Calu3 (cell line): ENCODE measurements at regions not wholly inside any gene's neighbourhood (a gene's known extent, or its start where the extent isn't known, plus 50 kb on each side); places are given as distances from the start of the nearest gene placed in this dataset.

Source experiments
- BruUV-seq: library from RNA; stranded (reverse); fragments of 400-500 nt; replicated peaks from 2 replicates; lab custom pipeline; 2021; lab: Mats Ljungman, UMichigan
- CTCF ChIA-PET: fragments of 300-600 bp; sonication (Branson Sonifier 250); formaldehyde crosslinking; loops from one replicate; lab custom pipeline; 2022; ENCODE audit warnings: antibody characterized with exemption; lab: Charles Lee
- DNase-seq: peaks from one replicate; pipeline ENCODE4 v3.0.0; 2022
- H3K27ac Mint-ChIP-seq: one replicate; pipeline ENCODE4 v1.8.0; 2022; ENCODE audit warnings: mixed read lengths; ENCODE audit not compliant: unreplicated experiment
- H3K27me3 Mint-ChIP-seq: one replicate; pipeline ENCODE4 v1.8.0; 2022; ENCODE audit warnings: mixed read lengths; ENCODE audit not compliant: unreplicated experiment
- H3K36me3 Mint-ChIP-seq: one replicate; pipeline ENCODE4 v1.8.0; 2022; ENCODE audit warnings: mild to moderate bottlenecking, moderate library complexity, mixed read lengths; ENCODE audit not compliant: insufficient read depth, unreplicated experiment
- H3K4me1 Mint-ChIP-seq: one replicate; pipeline ENCODE4 v1.8.0; 2022; ENCODE audit warnings: mild to moderate bottlenecking, low read depth, mixed read lengths; ENCODE audit not compliant: unreplicated experiment
- H3K4me3 Mint-ChIP-seq: one replicate; pipeline ENCODE4 v1.8.0; 2022; ENCODE audit warnings: mild to moderate bottlenecking, low read depth, moderate library complexity, mixed read lengths; ENCODE audit not compliant: unreplicated experiment
- H3K9me3 Mint-ChIP-seq: one replicate; pipeline ENCODE4 v1.8.0; 2022; ENCODE audit warnings: low read depth, mixed read lengths; ENCODE audit not compliant: unreplicated experiment
- intact Hi-C: fragments of 100-400 bp; cut with micrococcal nuclease; formaldehyde crosslinking; loops from one replicate; pipeline ENCODE4 v1.10.0; 2022; ENCODE audit not compliant: unreplicated experiment
- TF ChIP-seq, protein P1 (sequence below): fragments of 200-600 bp; IDR thresholded peaks from one replicate; pipeline ENCODE4 v1.8.0; 2022; ENCODE audit warnings: antibody characterized with exemption; ENCODE audit not compliant: unreplicated experiment

GRCh38 chr20:60170116-60170515 lies 211.9 kb downstream of the CDH26 start:
- H3K9me3 Mint-ChIP-seq = no peaks in the 10 kb centered on the region
- no peaks in the 10 kb centered on the region for H3K27me3 Mint-ChIP-seq
- TF ChIP-seq, protein P1, sequence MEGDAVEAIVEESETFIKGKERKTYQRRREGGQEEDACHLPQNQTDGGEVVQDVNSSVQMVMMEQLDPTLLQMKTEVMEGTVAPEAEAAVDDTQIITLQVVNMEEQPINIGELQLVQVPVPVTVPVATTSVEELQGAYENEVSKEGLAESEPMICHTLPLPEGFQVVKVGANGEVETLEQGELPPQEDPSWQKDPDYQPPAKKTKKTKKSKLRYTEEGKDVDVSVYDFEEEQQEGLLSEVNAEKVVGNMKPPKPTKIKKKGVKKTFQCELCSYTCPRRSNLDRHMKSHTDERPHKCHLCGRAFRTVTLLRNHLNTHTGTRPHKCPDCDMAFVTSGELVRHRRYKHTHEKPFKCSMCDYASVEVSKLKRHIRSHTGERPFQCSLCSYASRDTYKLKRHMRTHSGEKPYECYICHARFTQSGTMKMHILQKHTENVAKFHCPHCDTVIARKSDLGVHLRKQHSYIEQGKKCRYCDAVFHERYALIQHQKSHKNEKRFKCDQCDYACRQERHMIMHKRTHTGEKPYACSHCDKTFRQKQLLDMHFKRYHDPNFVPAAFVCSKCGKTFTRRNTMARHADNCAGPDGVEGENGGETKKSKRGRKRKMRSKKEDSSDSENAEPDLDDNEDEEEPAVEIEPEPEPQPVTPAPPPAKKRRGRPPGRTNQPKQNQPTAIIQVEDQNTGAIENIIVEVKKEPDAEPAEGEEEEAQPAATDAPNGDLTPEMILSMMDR = no peak
- DNase-seq = no peak
- intact Hi-C loops = no loop called here
- H3K4me1 Mint-ChIP-seq = no peaks in the 10 kb centered on the region
- CTCF ChIA-PET = no interaction called here
- no peaks in the 10 kb centered on the region for H3K36me3 Mint-ChIP-seq
- H3K27ac Mint-ChIP-seq = no peak overlapping the region
- no TSS peak for BruUV-seq
- no peak overlapping the region for H3K4me3 Mint-ChIP-seq

GRCh38 chr20:60171313-60171712 lies 213.1 kb downstream of the CDH26 start:
- CTCF ChIA-PET = no interaction called here
- Mint-ChIP-seq H3K4me1 (no peaks in the 10 kb centered on the region), H3K36me3 (no peaks in the 10 kb centered on the region), H3K9me3 (no peaks in the 10 kb centered on the region), H3K27ac (no peak overlapping the region), H3K4me3 (no peak overlapping the region), H3K27me3 (no peaks in the 10 kb centered on the region)
- intact Hi-C loops = no loop called here
- TF ChIP-seq, protein P1 = no peak
- no peak for DNase-seq
- BruUV-seq = no TSS peak

GRCh38 chr20:60171738-60172137 lies 213.5 kb downstream of the CDH26 start:
- no peaks in the 10 kb centered on the region for H3K4me1 Mint-ChIP-seq

GRCh38 chr20:60172346-60172984 lies 214.2 kb downstream of the CDH26 start:
- Mint-ChIP-seq H3K27me3 (no peaks in the 10 kb centered on the region), H3K27ac (no peak overlapping the region), H3K4me1 (no peaks in the 10 kb centered on the region), H3K4me3 (no peak overlapping the region), H3K9me3 (no peaks in the 10 kb centered on the region), H3K36me3 (no peaks in the 10 kb centered on the region)
- CTCF ChIA-PET = no interaction called here
- TF ChIP-seq, protein P1 = no peak
- BruUV-seq = no TSS peak
- DNase-seq = no peak
- intact Hi-C loops = no loop called here

More at GRCh38 chr20:60171738-60172137, 213.5 kb downstream of the CDH26 start:
- intact Hi-C loops = no loop called here
- TF ChIP-seq, protein P1 = no peak
- H3K9me3 Mint-ChIP-seq = no peaks in the 10 kb centered on the region
- H3K4me3 Mint-ChIP-seq = no peak overlapping the region
- H3K27me3 Mint-ChIP-seq = no peaks in the 10 kb centered on the region
- BruUV-seq = no TSS peak
- H3K27ac Mint-ChIP-seq = no peak overlapping the region
- H3K36me3 Mint-ChIP-seq = no peaks in the 10 kb centered on the region
- no peak for DNase-seq
- CTCF ChIA-PET = no interaction called here
